NOMO-1 treated with DMSO at 0.1 percent for 48 hours (cell line): ENCODE measurements at regions not wholly inside any gene's neighbourhood (a gene's known extent, or its start where the extent isn't known, plus 50 kb on each side); places are given as distances from the start of the nearest gene placed in this dataset.
A peak's percentile ranks its signal among the peaks of the same experiment; 100 is the strongest.
"Not testable (repeated sequence)": the region's sequence is repeated elsewhere in the genome, so short reads cannot be mapped to it uniquely, and the experiment has no call there.

Experiments used
- DNase-seq: peaks from one replicate; lab custom pipeline; 2025; ENCODE audit not compliant: unreplicated experiment; lab: John Stamatoyannopoulos, UW

DNA sequence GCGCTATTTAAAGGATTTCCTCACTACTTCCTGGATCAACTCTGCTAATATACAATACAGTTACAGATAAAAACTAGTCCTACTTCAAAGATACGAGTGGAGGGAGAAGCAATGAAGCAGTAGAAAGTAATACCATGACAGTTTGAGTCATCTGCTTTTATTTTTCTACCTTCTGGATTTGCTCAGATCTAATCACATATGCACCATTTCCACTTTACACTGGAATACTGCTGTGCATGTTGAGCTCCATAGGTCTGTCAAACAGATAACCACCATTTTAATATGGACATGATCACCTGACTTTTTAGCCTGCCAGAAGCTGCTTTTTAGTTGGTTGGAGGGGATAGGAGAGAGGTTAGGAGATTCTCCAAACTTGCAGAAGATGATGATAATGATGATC lies 92.5 kb downstream of the MMUT start:
- no peak for DNase-seq

GRCh38 chr6:49366539-49366938 lies 96.5 kb downstream of the MMUT start:
- no peak for DNase-seq

DNA sequence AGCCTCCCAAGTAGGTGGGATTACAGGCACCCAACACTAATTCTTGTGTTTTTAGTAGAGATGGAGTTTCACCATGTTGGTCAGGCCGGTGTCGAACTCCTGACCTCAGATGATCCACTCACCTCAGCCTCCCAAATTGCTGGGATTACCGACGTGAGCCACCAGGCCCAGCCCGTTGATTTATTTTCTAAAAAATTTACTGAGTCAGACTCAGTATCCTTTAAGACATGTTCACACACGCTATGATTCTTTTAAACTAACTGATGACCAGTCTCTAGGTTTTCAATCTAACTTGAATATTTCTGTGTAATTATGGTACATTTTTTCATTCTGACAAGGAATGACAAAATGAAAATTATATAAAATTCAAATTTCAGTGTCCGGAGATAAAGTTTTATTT lies 114.5 kb downstream of the MMUT start:
- DNase-seq = no peak

DNA sequence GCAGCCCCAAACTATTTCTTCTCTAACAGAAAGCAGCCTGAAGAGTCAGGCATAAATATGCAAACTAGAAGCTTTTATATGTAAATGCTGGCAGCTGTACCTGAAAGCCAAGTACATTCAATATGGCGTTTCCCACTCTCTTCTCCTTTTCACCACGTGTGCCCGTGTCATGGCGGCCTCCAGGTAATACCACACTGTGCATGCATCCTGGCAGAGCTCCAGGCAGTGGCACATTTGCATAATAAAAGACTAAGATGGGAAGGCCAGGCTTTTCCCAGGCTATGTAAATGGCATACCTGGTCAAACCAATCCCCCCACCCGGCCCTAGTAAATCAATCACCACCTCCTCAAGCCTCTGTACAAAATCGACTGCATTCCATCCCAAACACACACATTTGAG lies 120.6 kb downstream of the MMUT start:
- no peak for DNase-seq

DNA sequence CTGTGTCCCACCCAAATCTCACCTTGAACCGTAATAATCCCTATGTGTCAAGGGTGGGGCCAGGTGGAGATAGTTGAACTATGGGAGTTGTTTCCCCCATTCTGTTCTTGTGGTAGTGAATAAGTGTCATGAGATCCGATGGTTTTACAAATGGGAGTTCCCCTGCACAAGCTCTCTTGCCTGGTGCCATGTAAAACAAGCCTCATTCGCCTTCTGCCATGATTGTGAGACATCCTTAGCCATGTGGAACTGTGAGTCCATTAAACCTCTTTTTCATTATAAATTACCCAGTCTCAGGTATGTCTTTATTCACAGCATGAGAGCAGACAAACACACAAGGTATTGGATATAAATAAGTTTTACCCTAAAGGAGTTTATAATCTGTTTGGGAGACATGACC lies 121.2 kb downstream of the MMUT start:
- no peak for DNase-seq

GRCh38 chr6:49339096-49339495 lies 124.0 kb downstream of the MMUT start:
- no peak for DNase-seq

DNA sequence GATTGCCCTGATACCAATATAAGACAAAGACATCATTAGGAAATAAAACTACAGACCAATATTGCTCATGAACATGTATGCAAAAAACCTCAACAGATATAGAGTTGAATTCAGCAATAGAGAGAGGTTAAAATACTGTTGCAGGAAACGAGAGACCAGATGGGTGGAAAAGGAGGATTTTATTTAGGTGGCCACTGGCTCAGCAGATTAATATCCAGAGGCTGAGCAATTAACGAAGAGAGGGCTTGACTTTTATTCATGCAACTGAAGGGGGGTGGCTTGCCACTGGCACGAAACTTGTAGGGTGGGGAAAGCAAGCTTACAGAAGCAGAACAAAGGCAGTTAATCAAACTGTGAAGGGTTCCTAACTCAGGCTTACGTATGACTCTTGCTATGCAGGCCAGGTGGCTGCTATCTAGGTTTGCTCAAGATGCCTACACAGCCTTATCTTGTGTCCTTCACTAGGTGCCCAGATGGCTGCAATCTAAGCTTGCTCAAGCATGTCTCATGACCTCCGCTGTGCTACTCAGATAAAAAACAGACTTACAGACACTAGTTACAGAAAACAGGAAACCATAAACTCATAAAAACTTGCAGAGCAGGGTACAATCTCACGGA lies 126.4 kb downstream of the MMUT start:
- peak; percentile 43 for DNase-seq

- no peak for DNase-seq
Measured at GRCh38 chr6:49333345-49334125, 129.5 kb downstream of the MMUT start.

- no peak for DNase-seq
Measured at GRCh38 chr6:49332781-49333180, 130.3 kb downstream of the MMUT start.

GRCh38 chr6:49329186-49329585 lies 133.9 kb downstream of the MMUT start:
- DNase-seq = no peak

- DNase-seq = no peak
Measured at GRCh38 chr6:49328051-49328744, 134.9 kb downstream of the MMUT start.

GRCh38 chr6:49327571-49327970 lies 135.5 kb downstream of the MMUT start:
- no peak for DNase-seq

- DNase-seq = no peak
Measured at GRCh38 chr6:49327005-49327404, 136.0 kb downstream of the MMUT start.

- DNase-seq = peak; percentile 18
Measured at GRCh38 chr6:49326347-49326746, 136.7 kb downstream of the MMUT start.

DNA sequence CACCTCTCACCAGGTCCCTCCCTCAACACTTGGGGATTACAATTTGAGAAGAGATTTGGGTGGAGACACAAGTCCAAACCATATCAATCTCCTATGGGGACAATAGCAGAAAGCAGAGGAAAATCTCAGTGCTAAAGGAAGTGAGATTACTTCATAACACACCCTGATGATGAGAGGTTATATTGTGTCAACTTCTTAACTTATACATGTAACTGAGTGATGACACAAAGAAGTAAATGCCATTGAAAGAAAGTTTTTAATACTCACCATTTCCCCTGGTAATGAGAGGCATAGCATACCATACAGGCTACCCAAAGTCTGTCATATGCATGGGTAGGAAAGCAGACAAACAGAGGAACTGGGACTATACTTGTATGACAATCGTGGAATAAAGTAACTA lies 137.2 kb downstream of the MMUT start:
- DNase-seq = no peak

GRCh38 chr6:49322861-49323260 lies 140.2 kb downstream of the MMUT start:
- DNase-seq = no peak

DNA sequence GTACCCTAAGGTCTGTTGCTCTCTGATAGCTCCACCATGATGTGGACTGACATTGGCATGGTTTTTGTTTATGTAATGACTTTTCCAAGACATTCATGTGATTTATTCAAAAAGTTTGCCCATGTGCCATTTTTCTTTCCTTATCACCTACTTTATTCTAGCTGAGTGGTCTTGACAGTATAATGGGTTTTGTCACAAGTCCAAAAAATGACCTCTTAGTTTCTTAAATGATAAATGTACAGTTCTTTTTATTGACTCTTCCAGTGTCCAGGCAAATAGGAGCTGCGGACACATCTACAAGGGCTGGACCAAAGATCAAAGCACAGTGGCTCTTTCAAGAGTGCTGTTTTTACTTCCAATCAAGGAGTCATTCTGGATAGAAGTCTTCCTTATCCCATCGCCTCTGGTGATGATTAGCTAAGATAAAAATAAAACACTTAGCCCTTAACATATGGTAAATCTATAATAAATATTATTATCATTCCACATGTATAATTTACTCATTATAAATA lies 141.4 kb downstream of the MMUT start:
- DNase-seq = no peak

GRCh38 chr6:49305010-49305409 lies 158.0 kb downstream of the MMUT start:
- DNase-seq = no peak

DNA sequence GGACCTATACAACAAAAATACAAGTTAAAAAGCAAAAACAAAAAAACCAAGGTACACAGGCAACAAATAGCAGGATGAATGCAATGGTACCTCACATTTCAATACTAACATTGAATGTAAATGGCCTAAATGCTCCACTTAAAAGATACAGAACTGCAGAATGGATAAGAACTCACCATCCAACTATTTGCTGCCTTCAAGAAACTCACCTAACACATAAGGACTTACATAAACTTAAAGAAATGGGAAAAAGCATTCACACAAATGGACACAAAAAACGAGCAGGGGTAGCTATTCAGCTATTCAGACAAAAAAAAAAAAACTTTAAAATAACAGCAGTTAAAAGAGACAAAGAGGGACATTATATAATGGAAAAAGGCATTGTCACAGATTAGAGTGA lies 158.7 kb downstream of the MMUT start:
- DNase-seq = not testable (repeated sequence)

- DNase-seq = no peak
Measured at GRCh38 chr6:49300911-49301310, 162.1 kb downstream of the MMUT start.

DNA sequence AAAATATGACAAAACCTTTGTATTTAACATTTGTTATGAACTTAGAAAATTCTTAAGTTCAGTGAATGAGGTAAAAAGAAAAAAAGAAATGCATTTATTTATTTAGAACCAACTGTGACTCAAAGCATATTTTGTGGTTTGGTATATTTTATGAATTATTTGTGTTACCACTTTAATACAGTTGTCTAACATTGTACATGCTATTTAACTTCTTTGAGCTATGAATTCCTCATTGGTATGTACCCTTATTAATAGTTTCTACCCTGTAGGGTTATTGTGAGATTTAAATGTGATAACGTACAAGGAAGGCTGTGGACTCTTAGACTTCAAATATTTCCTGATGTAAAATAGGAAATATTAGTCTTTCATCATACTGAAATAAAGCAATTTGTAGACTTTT lies 162.6 kb downstream of the MMUT start:
- DNase-seq = no peak

DNA sequence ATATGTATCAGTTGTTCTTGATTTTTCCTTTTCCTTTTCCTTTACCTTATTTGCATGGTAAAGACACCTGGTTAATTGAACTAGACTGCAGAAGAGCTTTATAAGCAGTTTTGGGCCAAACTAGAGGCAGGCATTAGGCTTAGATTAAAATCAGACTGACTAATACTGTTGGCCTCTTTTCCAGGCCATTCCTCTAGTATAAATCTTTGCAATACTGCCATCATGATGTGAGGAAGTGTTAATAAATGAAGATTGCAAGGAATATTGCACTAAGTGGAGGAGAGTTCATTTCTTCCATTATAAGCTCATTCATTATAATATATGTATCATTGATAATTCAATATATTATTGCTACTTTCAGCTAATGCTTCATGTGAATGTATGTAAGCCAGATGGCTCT lies 163.8 kb downstream of the MMUT start:
- no peak for DNase-seq
